ENCODE measurements at regions not wholly inside any gene's neighbourhood (a gene's known extent, or its start where the extent isn't known, plus 50 kb on each side); places are given as distances from the start of the nearest gene placed in this dataset.

DNA sequence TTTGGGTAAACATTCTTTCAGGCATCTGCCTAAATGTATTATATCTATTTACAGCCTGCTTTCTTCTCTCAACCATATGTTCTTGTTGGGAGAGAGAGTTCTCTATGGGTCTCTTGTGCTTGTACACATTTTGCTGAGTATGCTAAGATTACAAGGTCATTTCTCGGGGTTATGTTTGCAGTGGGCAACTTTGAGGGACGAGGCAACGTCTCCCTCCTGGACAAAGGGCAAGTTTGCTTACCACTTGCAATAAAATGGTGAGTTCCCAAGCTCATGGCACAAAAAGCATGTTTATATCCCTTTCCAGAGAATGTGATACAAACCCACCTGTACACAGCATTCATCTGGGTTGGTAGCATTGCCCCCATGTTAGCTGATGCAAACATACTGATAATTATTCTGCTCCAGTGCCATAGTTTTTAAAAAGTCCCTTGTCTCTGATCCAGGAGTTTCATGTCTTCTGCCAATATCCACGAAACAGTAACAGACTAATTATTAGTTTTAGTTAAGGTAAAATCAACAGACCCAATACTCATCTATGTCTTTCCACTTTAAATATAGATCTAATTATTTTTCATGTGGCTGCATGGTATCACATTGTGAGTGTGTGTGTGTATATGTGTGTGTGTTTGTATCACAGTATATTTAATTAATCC is 84.2 kb upstream of the MAPK4 start:
- H3K79me1 ChIP-seq (ENCODE audit: low read depth, low read length): no peaks in the 10 kb centered on the region
- H2AK5ac ChIP-seq (ENCODE audit: low read depth, low read length): no peak overlapping the region
- CTCF ChIA-PET (ENCODE audit: partially characterized antibody): interaction anchor here (0.6 to 1.1 kb wide), 2 partner anchors 108 to 459 kb away, joined by 3 to 4 read pairs; no protein-coding TSS in a partner anchor
- H2BK5ac ChIP-seq (ENCODE audit: low read depth, low read length): no peak overlapping the region
- H4K20me1 ChIP-seq (replicated peaks in 1 of 2; ENCODE audit: control insufficient read depth in 1 of 2, insufficient read depth in 2 of 2, low read length in 2 of 2): no peaks in the 10 kb centered on the region
- no peak overlapping the region for H3K4ac ChIP-seq (replicated peaks; ENCODE audit: insufficient read length, low read depth, low read length)
- POLR2A ChIA-PET (ENCODE audit: partially characterized antibody): no interaction called here
- H2AFZ ChIP-seq (ENCODE audit: low read length): no peak overlapping the region
- H3K9ac ChIP-seq (replicated peaks in 1 of 4; ENCODE audit: extremely low read depth in 1 of 4, low read depth in 3 of 4, low read length in 3 of 4): no peak overlapping the region
- no peaks in the 10 kb centered on the region for H3K4me1 ChIP-seq (replicated peaks in 1 of 4; ENCODE audit: control insufficient read depth in 3 of 4, insufficient read depth in 4 of 4, low read length in 3 of 4)
- no peak overlapping the region for H3K27ac ChIP-seq (ENCODE audit: low read depth, low read length)
- H4K5ac ChIP-seq (ENCODE audit: insufficient read length, low read depth, low read length): no peak overlapping the region
- H3K4me2 ChIP-seq (ENCODE audit: insufficient read depth in 1 of 2, low read depth in 2 of 2, low read length in 2 of 2): no peak overlapping the region
- 96% methylated on average over 4 of the region's 4 CpGs; no CpG with 5 or more reads in 1 of the 2 experiments for WGBS, 2 experiments (ENCODE audit: extremely low coverage in 1 of 2, insufficient coverage in 1 of 2, insufficient read length in 1 of 2, insufficient replicate concordance in 2 of 2, low coverage in 1 of 2, low lambda C conversion rate in 2 of 2, missing lambda C conversion rate in 1 of 2)
- no peak overlapping the region for H3K14ac ChIP-seq (ENCODE audit: insufficient read length)
- no peak overlapping the region for H2BK120ac ChIP-seq (replicated peaks; ENCODE audit: low read depth, low read length)
- no peak overlapping the region for H2BK12ac ChIP-seq (ENCODE audit: low read depth, low read length)
- no peaks in the 10 kb centered on the region for H3K9me3 ChIP-seq (ENCODE audit: insufficient read depth in 2 of 2, low read depth in 1 of 2, low read length in 1 of 2)
- H3K4me3 ChIP-seq (ENCODE audit: extremely low read depth in 1 of 4, insufficient read depth in 2 of 4, low read depth in 3 of 4, low read length in 4 of 4): no peak overlapping the region
- no peak for DNase-seq (ENCODE audit: low read depth in 1 of 2, low spot score in 2 of 2)
- H4K91ac ChIP-seq (replicated peaks; ENCODE audit: insufficient read length, low read length): no peak overlapping the region
- no peaks in the 10 kb centered on the region for H3K27me3 ChIP-seq (replicated peaks in 1 of 4; ENCODE audit: control insufficient read depth in 3 of 4, extremely low read depth in 1 of 4, insufficient read depth in 3 of 4, low read length in 3 of 4)
- no peaks in the 10 kb centered on the region for H3K79me2 ChIP-seq (ENCODE audit: control insufficient read depth in 1 of 2, insufficient read depth in 2 of 2, low read length in 2 of 2)
- no peak overlapping the region for H2BK15ac ChIP-seq (ENCODE audit: low read length)
- H3K23ac ChIP-seq (ENCODE audit: insufficient read length): no peak overlapping the region
- H3K23me2 ChIP-seq (ENCODE audit: low read depth, low read length): no peaks in the 10 kb centered on the region
- no peaks in the 10 kb centered on the region for H3K36me3 ChIP-seq (ENCODE audit: control insufficient read depth in 2 of 4, insufficient read depth in 4 of 4, low read length in 3 of 4)
- no peak overlapping the region for H4K8ac ChIP-seq (ENCODE audit: extremely low read depth, insufficient read depth, low read length)
- no peak for FAIRE-seq
- no peak overlapping the region for H3K56ac ChIP-seq (replicated peaks; ENCODE audit: insufficient read length, low read depth, low read length)
- no peak overlapping the region for H2BK20ac ChIP-seq (ENCODE audit: low read length)
- H3K18ac ChIP-seq (ENCODE audit: extremely low read depth, low read length): no peak overlapping the region
